H1 (cell line): ENCODE measurements at regions not wholly inside any gene's neighbourhood (a gene's known extent, or its start where the extent isn't known, plus 50 kb on each side); places are given as distances from the start of the nearest gene placed in this dataset.

Source experiments
- CTCF ChIA-PET: fragments of 300-600 bp; sonication (Branson Sonifier 250); formaldehyde crosslinking; loops from one replicate; lab custom pipeline; 2021; ENCODE audit not compliant: partially characterized antibody; lab: Charles Lee
- POLR2A ChIA-PET: fragments of 300-600 bp; sonication (Branson Sonifier 250); formaldehyde crosslinking; loops from one replicate; lab custom pipeline; 2021; ENCODE audit warnings: inconsistent platforms; ENCODE audit not compliant: partially characterized antibody; lab: Charles Lee
- DNase-seq, 2 experiments: peaks; one replicate each; pipeline versions ENCODE4 v3.0.0 to v3.0.0-alpha.2; 2010 to 2022; ENCODE audit warnings: low spot score in 2 of 2, low read depth in 1 of 2, mixed read lengths in 1 of 2
- FAIRE-seq: peaks from 2 replicates; lab custom pipeline; 2011; peaks lifted over from hg19 to GRCh38; lab: Jason Lieb, UNC
- H2AFZ ChIP-seq: 2 replicates; pipeline ENCODE4 v1.8.1; 2012; ENCODE audit warnings: low read length, inconsistent platforms
- H2AK5ac ChIP-seq: 2 replicates; pipeline ENCODE4 v1.6.1; 2013; ENCODE audit warnings: low read depth, low read length
- H2BK120ac ChIP-seq: replicated peaks from 2 replicates; pipeline ENCODE3; 2013; ENCODE audit warnings: low read depth, low read length, inconsistent platforms
- H2BK12ac ChIP-seq: 2 replicates; pipeline ENCODE4 v1.6.1; 2013; ENCODE audit warnings: low read depth, low read length
- H2BK15ac ChIP-seq: 2 replicates; pipeline ENCODE4 v1.6.1; 2013; ENCODE audit warnings: low read length
- H2BK20ac ChIP-seq: 2 replicates; pipeline ENCODE4 v1.6.1; 2013; ENCODE audit warnings: low read length
- H2BK5ac ChIP-seq: 2 replicates; pipeline ENCODE4 v1.6.1; 2013; ENCODE audit warnings: low read depth, low read length
- H3K14ac ChIP-seq: 2 replicates; pipeline ENCODE4 v1.6.1; 2013; ENCODE audit warnings: inconsistent platforms; ENCODE audit not compliant: insufficient read length
- H3K18ac ChIP-seq: 2 replicates; pipeline ENCODE4 v1.6.1; 2013; ENCODE audit warnings: low read length; ENCODE audit errors: extremely low read depth
- H3K23ac ChIP-seq: 2 replicates; pipeline ENCODE4 v1.6.1; 2013; ENCODE audit warnings: inconsistent platforms; ENCODE audit not compliant: insufficient read length
- H3K23me2 ChIP-seq: 2 replicates; pipeline ENCODE4 v1.6.1; 2013; ENCODE audit warnings: low read depth, low read length
- H3K27ac ChIP-seq: 2 replicates; pipeline ENCODE4 v1.6.1; 2011; ENCODE audit warnings: low read depth, low read length, inconsistent platforms
- H3K27me3 ChIP-seq, 4 experiments: replicated peaks in 1 of 4; 1 replicate in 1 of 4; 2 replicates in 3 of 4; pipeline versions ENCODE4 v1.6.1 to v1.8.1; 2011 to 2013; ENCODE audit warnings: low read length in 3 of 4, mild to moderate bottlenecking in 3 of 4, inconsistent platforms in 2 of 4, mixed read lengths in 2 of 4, moderate library complexity in 1 of 4; ENCODE audit not compliant: control insufficient read depth in 3 of 4, insufficient read depth in 3 of 4; ENCODE audit errors: extremely low read depth in 1 of 4
- H3K36me3 ChIP-seq, 4 experiments: 2 replicates each; pipeline versions ENCODE4 v1.6.1 to v1.8.1; 2011 to 2013; ENCODE audit warnings: mild to moderate bottlenecking in 4 of 4, low read length in 3 of 4, moderate library complexity in 2 of 4, control low read depth in 1 of 4, inconsistent platforms in 1 of 4; ENCODE audit not compliant: insufficient read depth in 4 of 4, control insufficient read depth in 2 of 4
- H3K4ac ChIP-seq: replicated peaks from 2 replicates; pipeline ENCODE3; 2013; ENCODE audit warnings: low read length, low read depth, mixed read lengths, inconsistent platforms; ENCODE audit not compliant: insufficient read length
- H3K4me1 ChIP-seq, 4 experiments: replicated peaks in 1 of 4; 1 replicate in 1 of 4; 2 replicates in 3 of 4; pipeline versions ENCODE4 v1.6.1 to v1.8.1; 2011 to 2013; ENCODE audit warnings: low read length in 3 of 4, inconsistent platforms in 2 of 4, mixed read lengths in 1 of 4; ENCODE audit not compliant: insufficient read depth in 4 of 4, control insufficient read depth in 3 of 4
- H3K4me2 ChIP-seq, 2 experiments: 2 replicates each; pipeline versions ENCODE4 v1.6.1 to v1.8.1; 2011 to 2013; ENCODE audit warnings: low read depth in 2 of 2, low read length in 2 of 2, control low read depth in 1 of 2, inconsistent platforms in 1 of 2, mild to moderate bottlenecking in 1 of 2; ENCODE audit not compliant: insufficient read depth in 1 of 2
- H3K4me3 ChIP-seq, 4 experiments: fragments of 200-600, 300-600 bp in 1 of 4; sonication (generic), shearing (Covaris generic), sonication (Bioruptor Twin) in 1 of 4; 2 replicates each; pipeline versions ENCODE4 v1.5.1 to v1.8.1; 2011 to 2016; ENCODE audit warnings: low read length in 4 of 4, low read depth in 3 of 4, control low read depth in 2 of 4, inconsistent platforms in 2 of 4, mild to moderate bottlenecking in 2 of 4, mixed read lengths in 1 of 4, moderate library complexity in 1 of 4; ENCODE audit not compliant: insufficient read depth in 2 of 4; ENCODE audit errors: extremely low read depth in 1 of 4
- H3K56ac ChIP-seq: replicated peaks from 2 replicates; pipeline ENCODE3; 2013; ENCODE audit warnings: low read depth, mild to moderate bottlenecking, mixed read lengths, low read length, inconsistent platforms; ENCODE audit not compliant: insufficient read length
- H3K79me1 ChIP-seq: 2 replicates; pipeline ENCODE4 v1.6.1; 2013; ENCODE audit warnings: low read depth, low read length, control low read depth
- H3K79me2 ChIP-seq, 2 experiments: 2 replicates each; pipeline versions ENCODE4 v1.6.1 to v1.8.1; 2012 to 2013; ENCODE audit warnings: low read length in 2 of 2, mild to moderate bottlenecking in 2 of 2, inconsistent platforms in 1 of 2; ENCODE audit not compliant: insufficient read depth in 2 of 2, control insufficient read depth in 1 of 2
- H3K9ac ChIP-seq, 4 experiments: replicated peaks in 1 of 4; 1 replicate in 1 of 4; 2 replicates in 3 of 4; pipeline versions ENCODE4 v1.6.1 to v1.8.1; 2011 to 2013; ENCODE audit warnings: low read depth in 3 of 4, low read length in 3 of 4, control low read depth in 2 of 4, mild to moderate bottlenecking in 2 of 4, moderate library complexity in 2 of 4, inconsistent platforms in 1 of 4; ENCODE audit errors: extremely low read depth in 1 of 4
- H3K9me3 ChIP-seq, 2 experiments: 2 replicates each; pipeline versions ENCODE4 v1.6.1 to v1.8.1; 2012 to 2013; ENCODE audit warnings: mild to moderate bottlenecking in 2 of 2, moderate library complexity in 2 of 2, control low read depth in 1 of 2, inconsistent platforms in 1 of 2, low read depth in 1 of 2, low read length in 1 of 2, mixed read lengths in 1 of 2; ENCODE audit not compliant: insufficient read depth in 2 of 2
- H4K20me1 ChIP-seq, 2 experiments: replicated peaks in 1 of 2; 2 replicates each; pipeline versions ENCODE3 to v1.8.1; 2011 to 2013; ENCODE audit warnings: inconsistent platforms in 2 of 2, low read length in 2 of 2, mild to moderate bottlenecking in 1 of 2; ENCODE audit not compliant: insufficient read depth in 2 of 2, control insufficient read depth in 1 of 2
- H4K5ac ChIP-seq: 2 replicates; pipeline ENCODE4 v1.6.1; 2013; ENCODE audit warnings: low read length, low read depth, mixed read lengths, inconsistent platforms; ENCODE audit not compliant: insufficient read length
- H4K8ac ChIP-seq: 2 replicates; pipeline ENCODE4 v1.8.0; 2013; ENCODE audit warnings: mild to moderate bottlenecking, moderate library complexity, low read length, inconsistent platforms; ENCODE audit not compliant: insufficient read depth; ENCODE audit errors: extremely low read depth
- H4K91ac ChIP-seq: replicated peaks from 2 replicates; pipeline ENCODE3; 2013; ENCODE audit warnings: low read length, mixed read lengths, inconsistent platforms; ENCODE audit not compliant: insufficient read length
- MAFK ChIP-seq: IDR thresholded peaks from 2 replicates; pipeline ENCODE4 v1.6.1; 2012; ENCODE audit warnings: low read depth, mild to moderate bottlenecking, improper control_type of control experiment, low read length
- WGBS, 2 experiments: shearing (Covaris generic) in 1 of 2; methylation state at CpG; one replicate each; pipeline versions ENCODE4 v1.1.6 to v1.1.7; 2013 to 2015; ENCODE audit warnings: low lambda C conversion rate in 2 of 2, mixed read lengths in 2 of 2, inconsistent platforms in 1 of 2, low coverage in 1 of 2, missing lambda C conversion rate in 1 of 2; ENCODE audit not compliant: insufficient replicate concordance in 2 of 2, insufficient coverage in 1 of 2, insufficient read length in 1 of 2; ENCODE audit errors: extremely low coverage in 1 of 2, missing lambda C conversion rate in 1 of 2; 5-methylcytosine and 5-hydroxymethylcytosine counted together

- ChIA-PET POLR2A (no interaction called here), CTCF (interaction anchor here (1.3 kb wide), 1 partner anchor 32 kb away, joined by 3 read pairs; no protein-coding TSS in a partner anchor)
- no peak overlapping the region for H2AFZ ChIP-seq
- no peaks in the 10 kb centered on the region for H4K20me1 ChIP-seq
- no peaks in the 10 kb centered on the region for H3K36me3 ChIP-seq
- no peak overlapping the region for H4K8ac ChIP-seq
- H3K14ac ChIP-seq: no peak overlapping the region
- no peak overlapping the region for H3K56ac ChIP-seq
- DNase-seq: no peak
- H2BK20ac ChIP-seq: no peak overlapping the region
- no peak overlapping the region for H2BK120ac ChIP-seq
- no peak overlapping the region for H3K4me3 ChIP-seq
- no peak overlapping the region for H3K4ac ChIP-seq
- no peak overlapping the region for H3K4me2 ChIP-seq
- peaks cover 5% of the 10 kb centered on the region in 2 experiments; a peak in 2 of 4 replicates for H3K9me3 ChIP-seq
- no peak overlapping the region for H4K5ac ChIP-seq
- no peak overlapping the region for H4K91ac ChIP-seq
- no peaks in the 10 kb centered on the region for H3K79me2 ChIP-seq
- H3K27ac ChIP-seq: no peak overlapping the region
- no peaks in the 10 kb centered on the region for H3K23me2 ChIP-seq
- H2AK5ac ChIP-seq: no peak overlapping the region
- H2BK15ac ChIP-seq: no peak overlapping the region
- H3K27me3 ChIP-seq: no peaks in the 10 kb centered on the region
- H3K9ac ChIP-seq: no peak overlapping the region
- 100% methylated on average over 6 of the region's 6 CpGs; no CpG with 5 or more reads in 1 of the 2 experiments for WGBS, 2 experiments
- no peak for FAIRE-seq
- H2BK5ac ChIP-seq: no peak overlapping the region
- no peak overlapping the region for H3K23ac ChIP-seq
- no peaks in the 10 kb centered on the region for H3K4me1 ChIP-seq
- no peak overlapping the region for H3K18ac ChIP-seq
- H3K79me1 ChIP-seq: no peaks in the 10 kb centered on the region
- H2BK12ac ChIP-seq: no peak overlapping the region
- no peak for TF ChIP-seq MAFK
Measured at GRCh38 chr5:38029397-38030065, 189.7 kb upstream of the GDNF start.
